ENCODE measurements at regions not wholly inside any gene's neighbourhood (a gene's known extent, or its start where the extent isn't known, plus 50 kb on each side); places are given as distances from the start of the nearest gene placed in this dataset.

DNA sequence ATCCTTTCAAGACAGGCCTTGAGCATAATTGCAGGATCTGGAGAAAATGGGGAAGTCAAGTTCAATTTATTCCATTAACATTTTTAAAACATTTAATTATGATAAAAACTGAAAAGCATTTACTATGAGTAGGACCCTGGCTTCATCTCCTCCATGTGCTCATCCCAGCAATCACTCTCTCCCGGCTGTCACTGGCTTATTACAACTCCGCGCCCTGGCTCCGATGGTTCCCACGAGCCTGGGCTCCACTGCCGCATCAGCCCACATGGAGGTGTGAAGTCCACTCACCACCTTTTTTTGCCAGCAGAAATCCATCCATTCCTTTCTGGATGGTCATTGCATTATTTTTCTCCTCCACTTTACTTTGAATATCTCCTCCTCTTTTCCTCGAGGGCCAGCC, 194.4 kb downstream of the EMP1 start:
- DNase-seq (ENCODE audit: low spot score), result no peak
- TF ChIP-seq, protein P1, sequence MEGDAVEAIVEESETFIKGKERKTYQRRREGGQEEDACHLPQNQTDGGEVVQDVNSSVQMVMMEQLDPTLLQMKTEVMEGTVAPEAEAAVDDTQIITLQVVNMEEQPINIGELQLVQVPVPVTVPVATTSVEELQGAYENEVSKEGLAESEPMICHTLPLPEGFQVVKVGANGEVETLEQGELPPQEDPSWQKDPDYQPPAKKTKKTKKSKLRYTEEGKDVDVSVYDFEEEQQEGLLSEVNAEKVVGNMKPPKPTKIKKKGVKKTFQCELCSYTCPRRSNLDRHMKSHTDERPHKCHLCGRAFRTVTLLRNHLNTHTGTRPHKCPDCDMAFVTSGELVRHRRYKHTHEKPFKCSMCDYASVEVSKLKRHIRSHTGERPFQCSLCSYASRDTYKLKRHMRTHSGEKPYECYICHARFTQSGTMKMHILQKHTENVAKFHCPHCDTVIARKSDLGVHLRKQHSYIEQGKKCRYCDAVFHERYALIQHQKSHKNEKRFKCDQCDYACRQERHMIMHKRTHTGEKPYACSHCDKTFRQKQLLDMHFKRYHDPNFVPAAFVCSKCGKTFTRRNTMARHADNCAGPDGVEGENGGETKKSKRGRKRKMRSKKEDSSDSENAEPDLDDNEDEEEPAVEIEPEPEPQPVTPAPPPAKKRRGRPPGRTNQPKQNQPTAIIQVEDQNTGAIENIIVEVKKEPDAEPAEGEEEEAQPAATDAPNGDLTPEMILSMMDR (IDR thresholded peaks at IDR 0.05; ENCODE audit: extremely low read depth, insufficient read depth, missing control alignments), result no peak
- in situ Hi-C loops (cut with MboI; ENCODE audit: low pct_unique_long_range_greater_than_20kb, low sequenced_read_pairs, unreplicated experiment), result no loop called here

- TF ChIP-seq, protein P1 (IDR thresholded peaks at IDR 0.05; ENCODE audit: extremely low read depth, insufficient read depth, missing control alignments), result no peak
- in situ Hi-C loops (cut with MboI; ENCODE audit: low pct_unique_long_range_greater_than_20kb, low sequenced_read_pairs, unreplicated experiment), result no loop called here
- no peak for DNase-seq (ENCODE audit: low spot score)
These were observed 193.9 kb downstream of the EMP1 start for GRCh38 chr12:13390381-13390861.

- TF ChIP-seq, protein P1 (IDR thresholded peaks at IDR 0.05; ENCODE audit: extremely low read depth, insufficient read depth, missing control alignments), result no peak
- DNase-seq (ENCODE audit: low spot score), result no peak
- in situ Hi-C loops (cut with MboI; ENCODE audit: low pct_unique_long_range_greater_than_20kb, low sequenced_read_pairs, unreplicated experiment), result no loop called here
These were observed 190.6 kb downstream of the EMP1 start for GRCh38 chr12:13387101-13387500.

DNA sequence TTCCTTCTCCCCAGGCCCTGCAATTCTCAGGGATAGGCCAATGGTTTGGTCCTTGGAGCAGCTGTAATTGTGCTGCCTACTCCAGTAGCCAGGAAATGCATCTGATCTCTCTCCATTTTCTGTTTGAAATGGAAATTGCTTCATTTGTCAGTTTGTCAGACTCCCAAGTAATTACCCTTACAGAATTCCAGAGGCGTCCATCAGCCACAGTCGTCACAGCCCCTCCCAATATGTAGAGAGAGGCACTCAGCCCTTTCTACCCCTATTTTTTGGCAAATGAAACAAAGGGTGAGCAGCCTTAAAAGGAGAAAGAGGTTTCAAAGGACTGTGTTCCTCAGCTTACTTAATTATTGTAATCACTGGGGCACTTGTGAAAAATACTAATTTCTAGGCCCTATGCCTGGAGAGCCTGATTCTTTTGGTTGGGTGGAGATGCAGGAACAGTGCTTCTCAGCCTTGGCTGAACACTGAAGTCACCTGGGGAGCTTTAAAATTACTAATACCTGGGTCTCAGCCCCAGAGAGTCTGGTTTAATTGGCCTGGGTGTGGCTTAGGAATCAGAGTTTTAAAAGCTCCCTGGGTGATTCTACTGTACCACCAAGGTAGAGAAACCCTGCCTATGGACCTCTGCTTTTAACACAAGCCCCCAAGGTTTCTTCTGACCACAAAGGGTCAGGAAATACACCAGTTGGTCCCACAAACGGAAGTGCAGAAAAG, 190.0 kb downstream of the EMP1 start:
- TF ChIP-seq, protein P1 (IDR thresholded peaks at IDR 0.05; ENCODE audit: extremely low read depth, insufficient read depth, missing control alignments), result no peak
- in situ Hi-C loops (cut with MboI; ENCODE audit: low pct_unique_long_range_greater_than_20kb, low sequenced_read_pairs, unreplicated experiment), result no loop called here
- no peak for DNase-seq (ENCODE audit: low spot score)

DNA sequence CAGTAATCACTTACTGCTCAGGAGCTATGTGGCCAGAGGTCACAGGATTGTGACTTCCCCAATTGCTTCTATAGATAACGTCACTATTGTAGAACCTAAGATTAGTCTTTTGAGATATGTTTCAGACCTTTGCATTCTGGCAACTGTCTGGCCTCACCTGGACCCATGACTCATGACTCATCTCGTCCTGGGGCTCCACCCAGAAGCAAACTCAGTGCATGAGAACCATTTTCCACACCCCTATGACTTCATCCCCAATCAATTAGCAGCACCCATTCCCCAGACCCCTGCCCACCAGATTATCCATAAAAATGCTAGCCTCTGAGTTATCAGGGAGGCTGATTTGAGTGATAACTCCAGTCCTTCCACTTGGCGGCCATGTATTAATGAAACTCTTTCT, 186.9 kb downstream of the EMP1 start:
- in situ Hi-C loops (cut with MboI; ENCODE audit: low pct_unique_long_range_greater_than_20kb, low sequenced_read_pairs, unreplicated experiment), result no loop called here
- TF ChIP-seq, protein P1 (IDR thresholded peaks at IDR 0.05; ENCODE audit: extremely low read depth, insufficient read depth, missing control alignments), result no peak
- no peak for DNase-seq (ENCODE audit: low spot score)

GRCh38 chr12:13380297-13380696, 183.8 kb downstream of the EMP1 start:
- DNase-seq (ENCODE audit: low spot score), result no peak
- in situ Hi-C loops (cut with MboI; ENCODE audit: low pct_unique_long_range_greater_than_20kb, low sequenced_read_pairs, unreplicated experiment), result no loop called here
- TF ChIP-seq, protein P1 (IDR thresholded peaks at IDR 0.05; ENCODE audit: extremely low read depth, insufficient read depth, missing control alignments), result no peak

Measured in GM13977 (cell line).